ENCODE measurements at regions not wholly inside any gene's neighbourhood (a gene's known extent, or its start where the extent isn't known, plus 50 kb on each side); places are given as distances from the start of the nearest gene placed in this dataset.

DNA sequence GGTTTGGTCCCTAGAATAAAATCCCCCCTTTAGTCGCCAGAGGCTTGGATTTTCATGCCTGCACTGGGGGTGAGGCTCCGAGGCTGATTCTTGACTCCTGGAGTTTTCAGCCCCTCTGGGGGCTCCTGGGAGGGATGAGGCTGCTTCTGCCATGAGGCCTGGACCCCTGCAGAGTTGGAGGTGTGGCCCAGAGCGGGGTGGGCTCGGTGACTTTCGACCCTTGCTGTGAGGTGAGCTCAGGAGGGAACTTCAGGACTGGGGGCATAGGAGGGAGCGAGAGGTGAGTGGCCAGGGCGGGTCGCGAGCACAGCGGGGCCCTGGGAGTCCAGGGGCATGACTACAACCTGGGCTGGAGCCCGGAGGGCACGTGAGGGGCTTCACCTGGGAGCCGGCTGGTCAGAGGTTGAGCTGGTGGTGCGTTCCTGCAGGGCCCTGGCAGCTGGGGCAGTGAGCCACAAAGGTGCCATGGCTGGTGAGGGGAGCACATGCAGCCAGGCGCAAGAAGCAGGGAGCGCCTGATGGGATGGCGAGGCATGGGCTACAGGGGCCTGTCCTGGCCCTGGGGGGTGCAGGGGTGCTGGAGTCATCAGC lies 168.2 kb downstream of the KIF26A start:
- Histone ChIP-seq H3K27me3 (ENCODE audit: control insufficient read depth in 2 of 2, insufficient read depth in 2 of 2, low read length in 2 of 2) (peaks cover 0 to 35% of the 10 kb centered on the region in 2 experiments; a peak in 2 of 5 replicates), H3K4me3 (no peak overlapping the region), H3K36me3 (ENCODE audit: control insufficient read depth, insufficient read depth, low read length) (no peaks in the 10 kb centered on the region), H3K9me1 (ENCODE audit: control insufficient read depth, insufficient read depth, low read length) (no peaks in the 10 kb centered on the region), H3K4me2 (ENCODE audit: insufficient read depth, low read length) (no peak overlapping the region), H3K79me2 (ENCODE audit: control insufficient read depth, insufficient read depth, low read length) (no peaks in the 10 kb centered on the region), H3K4me1 (replicated peaks in 1 of 2; ENCODE audit: control insufficient read depth in 2 of 2, insufficient read depth in 2 of 2, low read length in 2 of 2) (no peaks in the 10 kb centered on the region), H3K9me3 (replicated peaks; ENCODE audit: control insufficient read depth, insufficient read depth, low read depth, low read length) (no peaks in the 10 kb centered on the region), H3K27ac (ENCODE audit: extremely low read depth, low read depth, low read length) (no peak overlapping the region), H2AFZ (ENCODE audit: low read depth, low read length) (no peak overlapping the region), H3K9ac (ENCODE audit: insufficient read depth in 1 of 2, low read depth in 2 of 2, low read length in 2 of 2) (no peak overlapping the region), H4K20me1 (replicated peaks; ENCODE audit: control insufficient read depth, insufficient read depth, low read length) (no peaks in the 10 kb centered on the region)
- 0% methylated on average over 8 of the region's 17 CpGs for WGBS (ENCODE audit: insufficient coverage, low coverage, missing lambda C conversion rate)
- no TSS peak for BruUV-seq (replicated peaks)
- in situ Hi-C loops (cut with MboI) (no loop called here), intact Hi-C loops (cut with micrococcal nuclease) (no loop called here)
- FAIRE-seq: no peak
- POLR2A ChIA-PET: interaction anchor here (0.6 to 0.7 kb wide), 3 partner anchors 53 to 1646 kb away, joined by 3 read pairs; no protein-coding TSS in a partner anchor
- no peak for ATAC-seq
- CTCF ChIA-PET (ENCODE audit: low intra/inter-chr PET ratio): no interaction called here
- no peak for TF ChIP-seq FOXM1 (IDR thresholded peaks at IDR 0.05; ENCODE audit: low read depth)
- TF ChIP-seq FOXM1 (CRISPR knock-in tag; IDR thresholded peaks at IDR 0.05; ENCODE audit: low read depth): no peak
- TF ChIP-seq, protein P1, sequence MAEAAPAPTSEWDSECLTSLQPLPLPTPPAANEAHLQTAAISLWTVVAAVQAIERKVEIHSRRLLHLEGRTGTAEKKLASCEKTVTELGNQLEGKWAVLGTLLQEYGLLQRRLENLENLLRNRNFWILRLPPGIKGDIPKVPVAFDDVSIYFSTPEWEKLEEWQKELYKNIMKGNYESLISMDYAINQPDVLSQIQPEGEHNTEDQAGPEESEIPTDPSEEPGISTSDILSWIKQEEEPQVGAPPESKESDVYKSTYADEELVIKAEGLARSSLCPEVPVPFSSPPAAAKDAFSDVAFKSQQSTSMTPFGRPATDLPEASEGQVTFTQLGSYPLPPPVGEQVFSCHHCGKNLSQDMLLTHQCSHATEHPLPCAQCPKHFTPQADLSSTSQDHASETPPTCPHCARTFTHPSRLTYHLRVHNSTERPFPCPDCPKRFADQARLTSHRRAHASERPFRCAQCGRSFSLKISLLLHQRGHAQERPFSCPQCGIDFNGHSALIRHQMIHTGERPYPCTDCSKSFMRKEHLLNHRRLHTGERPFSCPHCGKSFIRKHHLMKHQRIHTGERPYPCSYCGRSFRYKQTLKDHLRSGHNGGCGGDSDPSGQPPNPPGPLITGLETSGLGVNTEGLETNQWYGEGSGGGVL (CRISPR knock-in tag; IDR thresholded peaks at IDR 0.05): no peak
- no peak for TF ChIP-seq MECOM (CRISPR knock-in tag; IDR thresholded peaks at IDR 0.05)
- TF ChIP-seq ZFX (CRISPR knock-in tag; IDR thresholded peaks at IDR 0.05): no peak
- no peak for TF ChIP-seq PHTF2 (CRISPR knock-in tag; IDR thresholded peaks at IDR 0.05)
- no peak for TF ChIP-seq MCM5 (IDR thresholded peaks at IDR 0.05; ENCODE audit: low read depth)
- TF ChIP-seq ZBTB5 (IDR thresholded peaks at IDR 0.05): no peak
- no peak for DNase-seq (ENCODE audit: extremely low read depth in 1 of 4, low spot score in 3 of 4)

All from K562 (cell line).